Gastroesophageal sphincter (tissue), 4 donors: ENCODE measurements at regions not wholly inside any gene's neighbourhood (a gene's known extent, or its start where the extent isn't known, plus 50 kb on each side); places are given as distances from the start of the nearest gene placed in this dataset.

Experiments
- ATAC-seq: fragments of 150-250 bp; one replicate; pipeline ENCODE4 v1.9.1; 2016; ENCODE audit warnings: mild to moderate bottlenecking, moderate library complexity
- H3K27ac ChIP-seq, 4 donors: fragments of 200-600 bp; sonication (generic) in 3 of 4; 1 replicate in 3 of 4; 2 replicates in 1 of 4; pipeline ENCODE4 v1.5.1; 2016 to 2019
- H3K27me3 ChIP-seq: fragments of 200-600 bp; sonication (generic); one replicate; pipeline ENCODE4 v1.5.1; 2019
- H3K36me3 ChIP-seq, 2 donors: fragments of 200-600 bp; sonication (generic); one replicate each; pipeline ENCODE4 v1.5.1; 2019; ENCODE audit warnings: control low read depth in 1 of 2
- H3K4me1 ChIP-seq, 3 donors: fragments of 200-600 bp; sonication (generic); 1 replicate in 2 of 3; 2 replicates in 1 of 3; pipeline ENCODE4 v1.5.1; 2016 to 2019; ENCODE audit warnings: control low read depth in 2 of 3
- H3K4me3 ChIP-seq, 2 donors: fragments of 200-600 bp; sonication (generic); one replicate each; pipeline ENCODE4 v1.5.1; 2019; ENCODE audit warnings: mild to moderate bottlenecking in 1 of 2, moderate library complexity in 1 of 2
- H3K9me3 ChIP-seq, 3 donors: fragments of 200-600 bp; sonication (generic); one replicate each; pipeline ENCODE4 v1.5.1; 2017 to 2019; ENCODE audit warnings: control low read depth in 2 of 3
- EP300 ChIP-seq: sonication (generic); formaldehyde crosslinking; IDR thresholded peaks from one replicate; pipeline ENCODE4 v1.6.1; 2017; ENCODE audit warnings: antibody characterized with exemption, mild to moderate bottlenecking
- POLR2A ChIP-seq, 2 donors: fragments of 450-650 bp; IDR thresholded peaks; one replicate each; pipeline ENCODE4 v1.6.1; 2017; ENCODE audit warnings: antibody characterized with exemption in 2 of 2, mild to moderate bottlenecking in 2 of 2, moderate library complexity in 1 of 2
- POLR2AphosphoS5 ChIP-seq: sonication (generic); formaldehyde crosslinking; IDR thresholded peaks from one replicate; pipeline ENCODE4 v1.6.1; 2017; ENCODE audit warnings: antibody characterized with exemption
- WGBS, 2 donors: methylation state at CpG; one replicate each; pipeline ENCODE4 v1.1.5; 2018; ENCODE audit warnings: low coverage in 1 of 2; 5-methylcytosine and 5-hydroxymethylcytosine counted together
- TF ChIP-seq, protein P1 (sequence below), 4 experiments: fragments of 200-600 bp in 2 of 4; fragments of 450-650 bp in 2 of 4; sonication (generic) in 1 of 4; IDR thresholded peaks; one replicate each; pipeline ENCODE4 v1.5.1; 2017 to 2019; ENCODE audit warnings: antibody characterized with exemption in 4 of 4, mild to moderate bottlenecking in 2 of 4, moderate library complexity in 2 of 4

DNA sequence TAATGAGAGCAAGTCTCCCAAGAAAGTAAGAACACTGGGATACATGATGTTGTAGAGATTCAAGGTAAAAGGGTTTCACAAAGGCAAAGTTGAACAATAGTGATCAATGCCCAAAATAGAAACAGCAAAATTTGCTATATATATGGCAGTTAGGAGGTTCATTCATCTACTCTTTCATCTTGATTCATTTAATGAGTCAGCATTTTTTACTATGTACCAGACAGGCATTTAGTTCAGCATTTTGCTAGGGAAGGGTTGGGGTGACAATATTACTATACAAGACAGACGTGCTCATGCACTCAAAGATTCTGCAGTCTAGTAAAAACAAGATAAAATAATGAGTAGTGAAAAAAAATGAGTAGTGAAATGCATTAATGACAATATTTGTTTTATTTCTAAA lies 264.9 kb upstream of the LMO3 start:
- Histone ChIP-seq H3K9me3 (no peaks in the 10 kb centered on the region), H3K4me3 (no peak overlapping the region), H3K4me1 (no peaks in the 10 kb centered on the region), H3K27ac (no peak overlapping the region), H3K27me3 (no peaks in the 10 kb centered on the region), H3K36me3 (no peaks in the 10 kb centered on the region)
- 50 to 78% methylated on average over 1 of the region's 1 CpG for WGBS, 2 donors
- no peak for ATAC-seq
- TF ChIP-seq POLR2AphosphoS5 = no peak
- TF ChIP-seq EP300 = no peak
- TF ChIP-seq POLR2A (IDR thresholded peaks at IDR 0.05) = no peak
- TF ChIP-seq, protein P1, sequence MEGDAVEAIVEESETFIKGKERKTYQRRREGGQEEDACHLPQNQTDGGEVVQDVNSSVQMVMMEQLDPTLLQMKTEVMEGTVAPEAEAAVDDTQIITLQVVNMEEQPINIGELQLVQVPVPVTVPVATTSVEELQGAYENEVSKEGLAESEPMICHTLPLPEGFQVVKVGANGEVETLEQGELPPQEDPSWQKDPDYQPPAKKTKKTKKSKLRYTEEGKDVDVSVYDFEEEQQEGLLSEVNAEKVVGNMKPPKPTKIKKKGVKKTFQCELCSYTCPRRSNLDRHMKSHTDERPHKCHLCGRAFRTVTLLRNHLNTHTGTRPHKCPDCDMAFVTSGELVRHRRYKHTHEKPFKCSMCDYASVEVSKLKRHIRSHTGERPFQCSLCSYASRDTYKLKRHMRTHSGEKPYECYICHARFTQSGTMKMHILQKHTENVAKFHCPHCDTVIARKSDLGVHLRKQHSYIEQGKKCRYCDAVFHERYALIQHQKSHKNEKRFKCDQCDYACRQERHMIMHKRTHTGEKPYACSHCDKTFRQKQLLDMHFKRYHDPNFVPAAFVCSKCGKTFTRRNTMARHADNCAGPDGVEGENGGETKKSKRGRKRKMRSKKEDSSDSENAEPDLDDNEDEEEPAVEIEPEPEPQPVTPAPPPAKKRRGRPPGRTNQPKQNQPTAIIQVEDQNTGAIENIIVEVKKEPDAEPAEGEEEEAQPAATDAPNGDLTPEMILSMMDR (IDR thresholded peaks at IDR 0.05) = no peak

DNA sequence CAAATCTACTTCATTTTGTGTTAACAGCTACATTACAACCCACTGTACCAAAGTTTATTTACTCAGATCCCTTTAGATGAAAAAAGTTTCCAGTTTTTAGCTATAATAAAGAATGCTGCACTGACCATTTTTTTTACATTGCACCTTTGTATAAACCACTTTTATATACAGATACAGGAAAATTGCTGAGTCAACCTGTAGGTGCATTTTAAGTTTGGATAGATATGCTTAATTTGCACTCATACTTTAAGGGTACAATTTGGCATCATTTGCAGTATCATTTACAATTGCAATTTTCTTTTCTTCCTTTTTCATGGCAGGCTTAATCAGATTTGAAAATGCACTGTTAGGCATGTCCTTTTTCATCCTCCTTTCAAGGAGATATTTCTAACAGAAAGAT lies 257.8 kb upstream of the LMO3 start:
- Histone ChIP-seq H3K27me3 (no peaks in the 10 kb centered on the region), H3K27ac (no peak overlapping the region), H3K4me3 (no peak overlapping the region), H3K36me3 (no peaks in the 10 kb centered on the region), H3K9me3 (no peaks in the 10 kb centered on the region), H3K4me1 (no peaks in the 10 kb centered on the region)
- no peak for ATAC-seq
- TF ChIP-seq POLR2A (IDR thresholded peaks at IDR 0.05) = no peak
- TF ChIP-seq, protein P1 (IDR thresholded peaks at IDR 0.05) = no peak
- TF ChIP-seq POLR2AphosphoS5 = no peak
- no peak for TF ChIP-seq EP300

DNA sequence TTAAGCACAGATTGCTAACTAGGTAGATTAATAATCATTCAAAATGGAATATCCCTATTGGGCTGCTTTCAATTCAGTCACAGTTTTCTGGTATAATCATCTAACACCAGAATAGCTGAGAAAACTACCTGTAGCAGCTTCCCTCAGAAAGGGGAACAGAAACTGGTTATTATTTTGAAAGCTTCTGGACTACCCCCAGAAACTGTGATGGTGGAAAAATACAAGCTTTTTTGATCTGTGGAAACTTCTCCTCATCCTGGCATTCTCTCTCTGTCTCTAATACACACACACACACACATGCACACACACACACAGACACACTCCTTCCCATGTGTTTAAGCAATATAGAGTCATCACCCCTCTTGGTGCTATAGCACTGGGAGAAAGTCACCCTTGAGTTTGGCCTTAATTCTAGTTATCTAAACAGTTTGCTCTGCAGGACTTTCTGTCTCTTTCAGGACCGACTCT lies 251.5 kb upstream of the LMO3 start:
- Histone ChIP-seq H3K27ac (no peak overlapping the region), H3K4me3 (no peak overlapping the region), H3K27me3 (no peaks in the 10 kb centered on the region), H3K36me3 (no peaks in the 10 kb centered on the region), H3K9me3 (no peaks in the 10 kb centered on the region), H3K4me1 (no peaks in the 10 kb centered on the region)
- WGBS, 2 donors = 33 to 50% methylated on average over 1 of the region's 1 CpG
- ATAC-seq = no peak
- TF ChIP-seq POLR2A (IDR thresholded peaks at IDR 0.05) (no peak), EP300 (no peak), POLR2AphosphoS5 (no peak)
- TF ChIP-seq, protein P1 (IDR thresholded peaks at IDR 0.05) = no peak

DNA sequence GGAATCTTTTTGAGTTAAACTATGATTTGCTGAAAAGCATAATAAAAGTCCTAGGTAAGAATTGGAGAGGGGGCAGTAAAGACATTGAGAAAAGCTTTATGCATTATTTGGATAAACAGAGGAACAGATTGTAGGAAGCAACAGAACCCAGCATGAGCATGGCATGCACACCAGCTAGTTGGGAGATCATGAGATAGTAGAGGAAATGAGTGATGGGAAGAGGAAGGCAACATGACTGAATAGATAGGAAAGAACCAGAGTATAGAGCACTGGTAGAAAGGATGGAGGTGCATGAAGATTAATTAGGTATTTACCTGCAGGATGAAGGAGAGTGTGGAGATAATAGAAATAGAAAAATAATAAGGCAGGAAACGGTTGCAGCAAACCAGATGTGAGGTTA lies 248.5 kb upstream of the LMO3 start:
- no peaks in the 10 kb centered on the region for H3K9me3 ChIP-seq
- TF ChIP-seq, protein P1 (IDR thresholded peaks at IDR 0.05) = no peak
- TF ChIP-seq EP300 = no peak
- no peak for TF ChIP-seq POLR2A (IDR thresholded peaks at IDR 0.05)
- no peak for TF ChIP-seq POLR2AphosphoS5
- 10 to 50% methylated on average over 1 of the region's 1 CpG for WGBS, 2 donors
- no peak overlapping the region for H3K4me3 ChIP-seq
- no peaks in the 10 kb centered on the region for H3K4me1 ChIP-seq
- no peak for ATAC-seq
- H3K36me3 ChIP-seq = no peaks in the 10 kb centered on the region
- H3K27ac ChIP-seq = no peak overlapping the region
- H3K27me3 ChIP-seq = no peaks in the 10 kb centered on the region

DNA sequence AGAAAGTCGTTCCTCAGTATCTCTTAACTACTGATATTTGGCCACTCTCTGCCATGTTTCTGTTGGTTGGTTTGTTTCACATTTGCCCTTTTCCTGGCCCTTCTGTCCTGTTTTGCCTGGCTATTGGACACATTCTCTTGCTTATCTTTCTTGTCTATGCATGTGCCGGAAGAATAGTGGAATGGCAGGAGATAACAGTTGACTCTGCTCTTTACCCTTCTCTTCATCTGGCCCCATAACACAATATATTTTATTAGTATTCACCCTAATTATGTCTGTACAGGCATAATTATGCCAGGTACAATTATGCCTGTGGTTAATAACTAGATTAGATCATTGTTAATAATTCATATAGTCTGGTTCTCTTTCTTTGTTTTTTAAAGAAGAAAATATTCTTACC lies 243.5 kb upstream of the LMO3 start:
- Histone ChIP-seq H3K4me3 (no peak overlapping the region), H3K9me3 (no peaks in the 10 kb centered on the region), H3K27me3 (no peaks in the 10 kb centered on the region), H3K4me1 (no peaks in the 10 kb centered on the region), H3K36me3 (no peaks in the 10 kb centered on the region), H3K27ac (no peak overlapping the region)
- 59 to 70% methylated on average over 2 of the region's 2 CpGs for WGBS, 2 donors
- ATAC-seq = no peak
- TF ChIP-seq POLR2A (IDR thresholded peaks at IDR 0.05) (no peak), POLR2AphosphoS5 (no peak), EP300 (no peak)
- TF ChIP-seq, protein P1 (IDR thresholded peaks at IDR 0.05) = no peak
